ENCODE measurements at regions not wholly inside any gene's neighbourhood (a gene's known extent, or its start where the extent isn't known, plus 50 kb on each side); places are given as distances from the start of the nearest gene placed in this dataset.

GRCh38 chr4:23269566-23269965 lies 576.8 kb downstream of the GBA3 start:
- TF ChIP-seq, protein P1, sequence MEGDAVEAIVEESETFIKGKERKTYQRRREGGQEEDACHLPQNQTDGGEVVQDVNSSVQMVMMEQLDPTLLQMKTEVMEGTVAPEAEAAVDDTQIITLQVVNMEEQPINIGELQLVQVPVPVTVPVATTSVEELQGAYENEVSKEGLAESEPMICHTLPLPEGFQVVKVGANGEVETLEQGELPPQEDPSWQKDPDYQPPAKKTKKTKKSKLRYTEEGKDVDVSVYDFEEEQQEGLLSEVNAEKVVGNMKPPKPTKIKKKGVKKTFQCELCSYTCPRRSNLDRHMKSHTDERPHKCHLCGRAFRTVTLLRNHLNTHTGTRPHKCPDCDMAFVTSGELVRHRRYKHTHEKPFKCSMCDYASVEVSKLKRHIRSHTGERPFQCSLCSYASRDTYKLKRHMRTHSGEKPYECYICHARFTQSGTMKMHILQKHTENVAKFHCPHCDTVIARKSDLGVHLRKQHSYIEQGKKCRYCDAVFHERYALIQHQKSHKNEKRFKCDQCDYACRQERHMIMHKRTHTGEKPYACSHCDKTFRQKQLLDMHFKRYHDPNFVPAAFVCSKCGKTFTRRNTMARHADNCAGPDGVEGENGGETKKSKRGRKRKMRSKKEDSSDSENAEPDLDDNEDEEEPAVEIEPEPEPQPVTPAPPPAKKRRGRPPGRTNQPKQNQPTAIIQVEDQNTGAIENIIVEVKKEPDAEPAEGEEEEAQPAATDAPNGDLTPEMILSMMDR (IDR thresholded peaks at IDR 0.05): no peak
- no peak for TF ChIP-seq POLR2A (IDR thresholded peaks at IDR 0.05)
